ENCODE measurements at regions not wholly inside any gene's neighbourhood (a gene's known extent, or its start where the extent isn't known, plus 50 kb on each side); places are given as distances from the start of the nearest gene placed in this dataset.

DNA sequence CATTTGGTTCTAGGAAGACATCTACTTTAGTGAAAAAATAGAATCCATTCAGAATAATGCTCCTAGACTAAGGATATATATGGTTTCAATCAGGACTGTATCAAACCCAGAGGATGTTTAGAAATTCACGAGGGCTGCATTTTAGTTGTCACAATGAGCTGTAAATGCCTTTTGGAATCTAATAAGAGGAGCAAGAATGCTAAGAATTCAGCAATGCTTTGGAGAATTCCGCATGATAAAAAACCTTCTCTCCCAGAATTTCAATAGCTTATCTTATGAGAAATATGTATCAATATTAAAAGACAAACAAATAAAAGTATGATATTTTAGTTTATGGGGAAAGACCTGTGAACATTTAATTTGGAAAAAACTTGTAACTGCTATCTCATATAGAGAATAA is 885.1 kb downstream of the ZPLD1 start:
- Mint-ChIP-seq H3K4me3 (ENCODE audit: unreplicated experiment) (no peak overlapping the region), H3K36me3 (ENCODE audit: unreplicated experiment) (no peaks in the 10 kb centered on the region), H3K27me3 (ENCODE audit: unreplicated experiment) (peaks cover 3% of the 10 kb centered on the region), H3K9me3 (ENCODE audit: unreplicated experiment) (no peaks in the 10 kb centered on the region), H3K27ac (ENCODE audit: unreplicated experiment) (no peak overlapping the region), H3K4me1 (ENCODE audit: unreplicated experiment) (no peaks in the 10 kb centered on the region)
- no peak for DNase-seq (ENCODE audit: extremely low spot score, unreplicated experiment)
- TF ChIP-seq, protein P1, sequence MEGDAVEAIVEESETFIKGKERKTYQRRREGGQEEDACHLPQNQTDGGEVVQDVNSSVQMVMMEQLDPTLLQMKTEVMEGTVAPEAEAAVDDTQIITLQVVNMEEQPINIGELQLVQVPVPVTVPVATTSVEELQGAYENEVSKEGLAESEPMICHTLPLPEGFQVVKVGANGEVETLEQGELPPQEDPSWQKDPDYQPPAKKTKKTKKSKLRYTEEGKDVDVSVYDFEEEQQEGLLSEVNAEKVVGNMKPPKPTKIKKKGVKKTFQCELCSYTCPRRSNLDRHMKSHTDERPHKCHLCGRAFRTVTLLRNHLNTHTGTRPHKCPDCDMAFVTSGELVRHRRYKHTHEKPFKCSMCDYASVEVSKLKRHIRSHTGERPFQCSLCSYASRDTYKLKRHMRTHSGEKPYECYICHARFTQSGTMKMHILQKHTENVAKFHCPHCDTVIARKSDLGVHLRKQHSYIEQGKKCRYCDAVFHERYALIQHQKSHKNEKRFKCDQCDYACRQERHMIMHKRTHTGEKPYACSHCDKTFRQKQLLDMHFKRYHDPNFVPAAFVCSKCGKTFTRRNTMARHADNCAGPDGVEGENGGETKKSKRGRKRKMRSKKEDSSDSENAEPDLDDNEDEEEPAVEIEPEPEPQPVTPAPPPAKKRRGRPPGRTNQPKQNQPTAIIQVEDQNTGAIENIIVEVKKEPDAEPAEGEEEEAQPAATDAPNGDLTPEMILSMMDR (IDR thresholded peaks at IDR 0.05) = no peak

DNA sequence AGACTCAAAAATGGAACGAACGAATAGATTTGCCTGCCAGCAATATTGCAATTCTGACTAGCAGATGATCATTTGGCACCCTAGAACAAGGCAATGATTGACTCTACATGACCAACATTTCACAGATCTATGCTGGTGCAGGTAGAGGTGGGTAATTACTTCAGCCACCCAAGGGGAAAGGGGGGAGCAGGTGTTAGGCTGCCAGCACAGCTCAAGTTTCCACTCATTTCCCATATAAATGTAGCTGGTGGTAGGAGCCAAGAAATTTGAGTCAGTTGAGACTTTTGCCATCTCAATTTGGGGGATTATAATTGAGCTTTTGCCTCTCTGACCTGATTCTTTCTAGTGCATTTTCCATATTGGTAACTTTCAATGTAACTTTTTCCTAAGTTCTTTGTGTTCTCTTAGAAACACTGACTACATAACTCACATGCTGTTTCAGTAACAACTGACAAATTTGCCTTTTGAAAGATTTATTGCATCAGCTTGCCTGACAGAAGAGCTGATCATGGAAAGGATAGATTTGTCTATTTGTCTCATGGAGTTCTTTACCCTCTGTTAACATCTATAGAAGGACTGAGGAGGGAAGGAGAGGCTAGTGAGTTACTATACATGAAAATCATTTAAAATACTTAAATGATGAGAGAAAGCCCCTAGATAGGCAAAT is 902.5 kb downstream of the ZPLD1 start:
- no peak overlapping the region for H3K4me3 Mint-ChIP-seq (ENCODE audit: unreplicated experiment)
- peaks cover 7% of the 10 kb centered on the region for H3K27me3 Mint-ChIP-seq (ENCODE audit: unreplicated experiment)
- no peaks in the 10 kb centered on the region for H3K9me3 Mint-ChIP-seq (ENCODE audit: unreplicated experiment)
- no peaks in the 10 kb centered on the region for H3K36me3 Mint-ChIP-seq (ENCODE audit: unreplicated experiment)
- no peak for DNase-seq (ENCODE audit: extremely low spot score, unreplicated experiment)
- TF ChIP-seq, protein P1 (IDR thresholded peaks at IDR 0.05) = no peak
- no peak overlapping the region for H3K27ac Mint-ChIP-seq (ENCODE audit: unreplicated experiment)
- no peaks in the 10 kb centered on the region for H3K4me1 Mint-ChIP-seq (ENCODE audit: unreplicated experiment)

GRCh38 chr3:103341078-103341606 is 906.3 kb downstream of the ZPLD1 start:
- DNase-seq (ENCODE audit: extremely low spot score, unreplicated experiment) = no peak
- Mint-ChIP-seq H3K27me3 (ENCODE audit: unreplicated experiment) (no peaks in the 10 kb centered on the region), H3K4me1 (ENCODE audit: unreplicated experiment) (no peaks in the 10 kb centered on the region), H3K4me3 (ENCODE audit: unreplicated experiment) (no peak overlapping the region), H3K9me3 (ENCODE audit: unreplicated experiment) (no peaks in the 10 kb centered on the region), H3K27ac (ENCODE audit: unreplicated experiment) (no peak overlapping the region), H3K36me3 (ENCODE audit: unreplicated experiment) (no peaks in the 10 kb centered on the region)
- TF ChIP-seq, protein P1 (IDR thresholded peaks at IDR 0.05) = no peak

DNA sequence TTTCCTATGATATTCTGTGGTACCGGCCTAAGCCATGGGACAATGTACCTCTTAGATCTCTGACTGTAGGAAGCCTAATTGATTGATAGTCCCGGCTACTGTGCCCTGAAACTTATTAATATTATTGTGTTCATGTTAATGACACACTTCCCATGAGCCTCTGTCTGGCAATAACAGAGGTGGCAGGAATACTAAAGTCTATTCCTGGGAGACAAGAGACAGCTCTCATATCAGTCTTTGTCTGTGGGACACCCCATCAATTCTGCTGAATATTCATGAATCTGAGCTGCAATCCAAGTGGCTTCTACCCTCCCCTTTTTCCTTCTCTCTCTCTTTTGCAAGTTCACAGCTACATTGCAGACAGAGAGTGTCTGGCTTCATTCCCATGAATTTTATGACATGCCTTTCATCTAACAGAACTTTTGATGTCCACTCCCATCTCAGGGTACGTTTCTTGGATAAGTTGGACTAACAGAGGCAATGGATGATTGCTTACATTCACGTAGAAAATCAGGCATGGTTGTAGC is 907.5 kb downstream of the ZPLD1 start:
- TF ChIP-seq, protein P1 (IDR thresholded peaks at IDR 0.05) = no peak
- H3K27ac Mint-ChIP-seq (ENCODE audit: unreplicated experiment) = no peak overlapping the region
- H3K36me3 Mint-ChIP-seq (ENCODE audit: unreplicated experiment) = no peaks in the 10 kb centered on the region
- H3K9me3 Mint-ChIP-seq (ENCODE audit: unreplicated experiment) = no peaks in the 10 kb centered on the region
- no peaks in the 10 kb centered on the region for H3K27me3 Mint-ChIP-seq (ENCODE audit: unreplicated experiment)
- no peak overlapping the region for H3K4me3 Mint-ChIP-seq (ENCODE audit: unreplicated experiment)
- H3K4me1 Mint-ChIP-seq (ENCODE audit: unreplicated experiment) = no peaks in the 10 kb centered on the region
- no peak for DNase-seq (ENCODE audit: extremely low spot score, unreplicated experiment)

DNA sequence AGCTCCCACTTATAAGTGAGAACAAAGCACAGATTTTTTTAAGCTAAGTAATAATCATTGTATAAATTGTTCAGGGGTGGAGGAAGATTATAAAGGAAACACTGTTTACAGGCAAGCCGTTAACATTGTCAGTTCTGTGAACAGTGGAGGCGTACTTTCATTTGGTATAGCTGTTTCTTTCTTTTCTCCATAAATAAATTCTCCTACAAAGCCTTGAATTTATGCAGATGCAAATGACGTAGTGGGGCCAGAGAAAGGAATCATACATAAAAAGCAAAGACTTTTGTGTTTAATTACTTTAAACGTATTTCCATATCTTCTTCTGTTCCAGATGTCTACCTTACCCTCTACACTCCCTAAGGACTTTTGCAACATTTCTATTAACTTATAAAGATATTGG is 914.9 kb downstream of the ZPLD1 start:
- H3K4me3 Mint-ChIP-seq (ENCODE audit: unreplicated experiment) = no peak overlapping the region
- no peak overlapping the region for H3K27ac Mint-ChIP-seq (ENCODE audit: unreplicated experiment)
- H3K27me3 Mint-ChIP-seq (ENCODE audit: unreplicated experiment) = peaks cover 14% of the 10 kb centered on the region
- TF ChIP-seq, protein P1 (IDR thresholded peaks at IDR 0.05) = no peak
- DNase-seq (ENCODE audit: extremely low spot score, unreplicated experiment) = no peak
- H3K36me3 Mint-ChIP-seq (ENCODE audit: unreplicated experiment) = no peaks in the 10 kb centered on the region
- no peaks in the 10 kb centered on the region for H3K9me3 Mint-ChIP-seq (ENCODE audit: unreplicated experiment)
- H3K4me1 Mint-ChIP-seq (ENCODE audit: unreplicated experiment) = no peaks in the 10 kb centered on the region
